GM23338 (cell line): ENCODE measurements at regions not wholly inside any gene's neighbourhood (a gene's known extent, or its start where the extent isn't known, plus 50 kb on each side); places are given as distances from the start of the nearest gene placed in this dataset.
A peak's percentile ranks its signal among the peaks of the same experiment; 100 is the strongest.

Source experiments
- ATAC-seq: fragments of 200-7000 bp; cut with Tn5 transposase; 3 replicates; pipeline ENCODE4 v1.9.1; 2020
- DNase-seq: peaks from one replicate; pipeline ENCODE4 v3.0.0-alpha.2; 2015; ENCODE audit warnings: low spot score
- H2AFZ ChIP-seq: fragments of 200-600 bp; sonication (generic); 2 replicates; pipeline ENCODE4 v1.8.0; 2016; ENCODE audit warnings: antibody characterized with exemption, mild to moderate bottlenecking, moderate library complexity
- H3F3A ChIP-seq: fragments of 200-600 bp; sonication (generic); replicated peaks from 2 replicates; pipeline ENCODE4 v1.8.0; 2017; ENCODE audit warnings: antibody characterized with exemption, mixed run types, low read depth
- H3K27ac ChIP-seq: fragments of 200-600 bp; sonication (generic); 2 replicates; pipeline ENCODE4 v1.6.1; 2016; ENCODE audit warnings: low read depth
- H3K27me3 ChIP-seq: fragments of 200-600 bp; sonication (generic); 2 replicates; pipeline ENCODE4 v1.8.0; 2016; ENCODE audit warnings: mild to moderate bottlenecking, mixed run types, moderate library complexity; ENCODE audit not compliant: insufficient read depth
- H3K36me3 ChIP-seq: fragments of 200-600 bp; sonication (generic); 2 replicates; pipeline ENCODE4 v1.8.0; 2016; ENCODE audit warnings: mild to moderate bottlenecking; ENCODE audit not compliant: insufficient read depth
- H3K4me1 ChIP-seq: fragments of 200-600 bp; sonication (generic); 2 replicates; pipeline ENCODE4 v1.8.0; 2016; ENCODE audit warnings: mild to moderate bottlenecking, moderate library complexity; ENCODE audit not compliant: insufficient read depth
- H3K4me2 ChIP-seq: fragments of 200-600 bp; sonication (generic); 2 replicates; pipeline ENCODE4 v1.7.1; 2017; ENCODE audit warnings: mixed run types
- H3K4me3 ChIP-seq: fragments of 200-600 bp; sonication (generic); 2 replicates; pipeline ENCODE4 v1.6.1; 2016; ENCODE audit warnings: mixed run types
- H3K79me2 ChIP-seq: fragments of 200-600 bp; sonication (generic); replicated peaks from 2 replicates; pipeline ENCODE4 v1.8.0; 2017; ENCODE audit warnings: mild to moderate bottlenecking; ENCODE audit not compliant: insufficient read depth
- H3K9me2 ChIP-seq: fragments of 200-600 bp; sonication (generic); 2 replicates; pipeline ENCODE4 v1.8.0; 2017; ENCODE audit not compliant: insufficient read depth
- H4K20me1 ChIP-seq: fragments of 200-600 bp; sonication (generic); replicated peaks from 2 replicates; pipeline ENCODE4 v1.8.0; 2017; ENCODE audit warnings: mild to moderate bottlenecking; ENCODE audit not compliant: insufficient read depth
- H3K27ac Mint-ChIP-seq: 2 replicates; pipeline ENCODE4 v1.8.0; 2020; ENCODE audit warnings: inconsistent platforms, mild to moderate bottlenecking, moderate library complexity, mixed read lengths
- H3K27me3 Mint-ChIP-seq: 3 replicates; pipeline ENCODE4 v1.8.0; 2022; ENCODE audit warnings: low read depth, mild to moderate bottlenecking, moderate library complexity, mixed read lengths, inconsistent platforms; ENCODE audit not compliant: insufficient read depth, poor library complexity
- H3K36me3 Mint-ChIP-seq: 3 replicates; pipeline ENCODE4 v1.8.0; 2021; ENCODE audit warnings: low read depth, mild to moderate bottlenecking, inconsistent platforms, moderate library complexity, mixed read lengths
- H3K4me1 Mint-ChIP-seq: 3 replicates; pipeline ENCODE4 v1.8.0; 2020; ENCODE audit warnings: mild to moderate bottlenecking, inconsistent platforms, mixed read lengths
- H3K4me3 Mint-ChIP-seq: 3 replicates; pipeline ENCODE4 v1.8.0; 2021; ENCODE audit warnings: moderate library complexity, mild to moderate bottlenecking, inconsistent platforms, mixed read lengths
- H3K9me3 Mint-ChIP-seq: 3 replicates; pipeline ENCODE4 v1.8.0; 2020; ENCODE audit warnings: moderate library complexity, mild to moderate bottlenecking, inconsistent platforms, mixed read lengths
- CREB1 ChIP-seq: fragments of 250-450 bp; sonication (Bioruptor Pico); IDR thresholded peaks from 2 replicates; pipeline ENCODE4 v1.5.0; 2020; ENCODE audit warnings: low read depth, mild to moderate bottlenecking, moderate library complexity
- CTCF ChIP-seq, 2 experiments: fragments of 200-600 bp in 1 of 2; sonication (generic) in 1 of 2; conservative IDR thresholded peaks; 2 replicates each; pipeline versions ENCODE4 v1.5.1 to v1.6.1; 2016 to 2017; ENCODE audit warnings: antibody characterized with exemption in 2 of 2, low read depth in 2 of 2, mild to moderate bottlenecking in 2 of 2, moderate library complexity in 1 of 2
- ETS1 ChIP-seq: IDR thresholded peaks from 2 replicates; pipeline ENCODE4 v1.6.1; 2016; ENCODE audit warnings: antibody characterized with exemption
- EZH2 ChIP-seq: fragments of 200-600 bp; sonication (generic); IDR thresholded peaks from one replicate; pipeline ENCODE4 v1.8.0; 2017; ENCODE audit warnings: antibody characterized with exemption, mild to moderate bottlenecking, low read depth; ENCODE audit not compliant: unreplicated experiment
- EZH2phosphoT487 ChIP-seq: fragments of 200-600 bp; sonication (generic); IDR thresholded peaks from one replicate; pipeline ENCODE4 v1.8.1; 2018; ENCODE audit warnings: antibody characterized with exemption; ENCODE audit not compliant: unreplicated experiment
- POLR2AphosphoS5 ChIP-seq: IDR thresholded peaks from 2 replicates; pipeline ENCODE4 v1.6.1; 2016; ENCODE audit warnings: antibody characterized with exemption, low read depth
- ZNF114 ChIP-seq: fragments of 250-450 bp; sonication (Bioruptor Pico); IDR thresholded peaks from 2 replicates; pipeline ENCODE4 v1.5.0; 2020; ENCODE audit warnings: mild to moderate bottlenecking, moderate library complexity
- ZNF331 ChIP-seq: fragments of 250-450 bp; sonication (Bioruptor Pico); IDR thresholded peaks from 2 replicates; pipeline ENCODE4 v1.5.0; 2020; ENCODE audit warnings: low read depth, mild to moderate bottlenecking, moderate library complexity
- TF ChIP-seq, protein P1 (sequence below): fragments of 250-450 bp; sonication (Bioruptor Pico); IDR thresholded peaks from 2 replicates; pipeline ENCODE4 v1.5.0; 2020; ENCODE audit warnings: mild to moderate bottlenecking, moderate library complexity

DNA sequence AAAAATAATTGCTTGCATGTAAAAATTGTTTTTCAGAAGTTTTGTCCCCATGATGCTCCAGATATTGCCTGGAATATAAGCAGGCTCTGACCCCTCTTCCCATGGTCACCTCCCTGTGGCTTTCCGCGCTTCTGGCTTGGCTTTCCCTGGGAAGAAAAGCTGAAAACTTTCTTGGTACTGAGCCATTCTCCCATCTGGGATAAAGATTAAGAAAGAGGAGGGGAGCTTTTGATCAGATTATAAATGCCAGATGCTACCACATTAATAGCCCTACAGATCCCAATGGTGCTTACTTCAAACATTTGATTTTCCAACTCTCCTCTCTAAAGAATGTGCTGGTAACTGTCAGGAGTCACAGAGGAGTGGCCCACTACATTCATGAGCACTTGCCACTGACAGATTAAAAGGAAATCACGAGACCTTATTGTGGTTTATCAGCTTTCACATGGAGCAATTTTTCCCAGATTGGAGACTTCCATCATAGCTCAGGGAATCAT, 54.4 kb upstream of the GAB1 start (continued):
- TF ChIP-seq, protein P1, sequence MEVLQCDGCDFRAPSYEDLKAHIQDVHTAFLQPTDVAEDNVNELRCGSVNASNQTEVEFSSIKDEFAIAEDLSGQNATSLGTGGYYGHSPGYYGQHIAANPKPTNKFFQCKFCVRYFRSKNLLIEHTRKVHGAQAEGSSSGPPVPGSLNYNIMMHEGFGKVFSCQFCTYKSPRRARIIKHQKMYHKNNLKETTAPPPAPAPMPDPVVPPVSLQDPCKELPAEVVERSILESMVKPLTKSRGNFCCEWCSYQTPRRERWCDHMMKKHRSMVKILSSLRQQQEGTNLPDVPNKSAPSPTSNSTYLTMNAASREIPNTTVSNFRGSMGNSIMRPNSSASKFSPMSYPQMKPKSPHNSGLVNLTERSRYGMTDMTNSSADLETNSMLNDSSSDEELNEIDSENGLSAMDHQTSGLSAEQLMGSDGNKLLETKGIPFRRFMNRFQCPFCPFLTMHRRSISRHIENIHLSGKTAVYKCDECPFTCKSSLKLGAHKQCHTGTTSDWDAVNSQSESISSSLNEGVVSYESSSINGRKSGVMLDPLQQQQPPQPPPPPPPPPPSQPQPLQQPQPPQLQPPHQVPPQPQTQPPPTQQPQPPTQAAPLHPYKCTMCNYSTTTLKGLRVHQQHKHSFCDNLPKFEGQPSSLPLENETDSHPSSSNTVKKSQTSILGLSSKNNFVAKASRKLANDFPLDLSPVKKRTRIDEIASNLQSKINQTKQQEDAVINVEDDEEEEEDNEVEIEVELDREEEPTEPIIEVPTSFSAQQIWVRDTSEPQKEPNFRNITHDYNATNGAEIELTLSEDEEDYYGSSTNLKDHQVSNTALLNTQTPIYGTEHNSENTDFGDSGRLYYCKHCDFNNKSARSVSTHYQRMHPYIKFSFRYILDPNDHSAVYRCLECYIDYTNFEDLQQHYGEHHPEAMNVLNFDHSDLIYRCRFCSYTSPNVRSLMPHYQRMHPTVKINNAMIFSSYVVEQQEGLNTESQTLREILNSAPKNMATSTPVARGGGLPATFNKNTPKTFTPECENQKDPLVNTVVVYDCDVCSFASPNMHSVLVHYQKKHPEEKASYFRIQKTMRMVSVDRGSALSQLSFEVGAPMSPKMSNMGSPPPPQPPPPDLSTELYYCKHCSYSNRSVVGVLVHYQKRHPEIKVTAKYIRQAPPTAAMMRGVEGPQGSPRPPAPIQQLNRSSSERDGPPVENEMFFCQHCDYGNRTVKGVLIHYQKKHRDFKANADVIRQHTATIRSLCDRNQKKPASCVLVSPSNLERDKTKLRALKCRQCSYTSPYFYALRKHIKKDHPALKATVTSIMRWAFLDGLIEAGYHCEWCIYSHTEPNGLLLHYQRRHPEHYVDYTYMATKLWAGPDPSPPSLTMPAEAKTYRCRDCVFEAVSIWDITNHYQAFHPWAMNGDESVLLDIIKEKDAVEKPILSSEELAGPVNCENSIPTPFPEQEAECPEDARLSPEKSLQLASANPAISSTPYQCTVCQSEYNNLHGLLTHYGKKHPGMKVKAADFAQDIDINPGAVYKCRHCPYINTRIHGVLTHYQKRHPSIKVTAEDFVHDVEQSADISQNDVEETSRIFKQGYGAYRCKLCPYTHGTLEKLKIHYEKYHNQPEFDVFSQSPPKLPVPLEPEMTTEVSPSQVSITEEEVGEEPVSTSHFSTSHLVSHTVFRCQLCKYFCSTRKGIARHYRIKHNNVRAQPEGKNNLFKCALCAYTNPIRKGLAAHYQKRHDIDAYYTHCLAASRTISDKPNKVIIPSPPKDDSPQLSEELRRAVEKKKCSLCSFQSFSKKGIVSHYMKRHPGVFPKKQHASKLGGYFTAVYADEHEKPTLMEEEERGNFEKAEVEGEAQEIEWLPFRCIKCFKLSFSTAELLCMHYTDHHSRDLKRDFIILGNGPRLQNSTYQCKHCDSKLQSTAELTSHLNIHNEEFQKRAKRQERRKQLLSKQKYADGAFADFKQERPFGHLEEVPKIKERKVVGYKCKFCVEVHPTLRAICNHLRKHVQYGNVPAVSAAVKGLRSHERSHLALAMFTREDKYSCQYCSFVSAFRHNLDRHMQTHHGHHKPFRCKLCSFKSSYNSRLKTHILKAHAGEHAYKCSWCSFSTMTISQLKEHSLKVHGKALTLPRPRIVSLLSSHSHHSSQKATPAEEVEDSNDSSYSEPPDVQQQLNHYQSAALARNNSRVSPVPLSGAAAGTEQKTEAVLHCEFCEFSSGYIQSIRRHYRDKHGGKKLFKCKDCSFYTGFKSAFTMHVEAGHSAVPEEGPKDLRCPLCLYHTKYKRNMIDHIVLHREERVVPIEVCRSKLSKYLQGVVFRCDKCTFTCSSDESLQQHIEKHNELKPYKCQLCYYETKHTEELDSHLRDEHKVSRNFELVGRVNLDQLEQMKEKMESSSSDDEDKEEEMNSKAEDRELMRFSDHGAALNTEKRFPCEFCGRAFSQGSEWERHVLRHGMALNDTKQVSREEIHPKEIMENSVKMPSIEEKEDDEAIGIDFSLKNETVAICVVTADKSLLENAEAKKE: no peak
- no peak for TF ChIP-seq ZNF114 (CRISPR knock-in tag)
- no peak for TF ChIP-seq CTCF (conservative IDR thresholded peaks at IDR 0.05; ENCODE audit: low read depth in 2 of 2)
- no peak for TF ChIP-seq POLR2AphosphoS5
- no peak for TF ChIP-seq CREB1
- no peak for TF ChIP-seq ZNF331 (CRISPR knock-in tag)

DNA sequence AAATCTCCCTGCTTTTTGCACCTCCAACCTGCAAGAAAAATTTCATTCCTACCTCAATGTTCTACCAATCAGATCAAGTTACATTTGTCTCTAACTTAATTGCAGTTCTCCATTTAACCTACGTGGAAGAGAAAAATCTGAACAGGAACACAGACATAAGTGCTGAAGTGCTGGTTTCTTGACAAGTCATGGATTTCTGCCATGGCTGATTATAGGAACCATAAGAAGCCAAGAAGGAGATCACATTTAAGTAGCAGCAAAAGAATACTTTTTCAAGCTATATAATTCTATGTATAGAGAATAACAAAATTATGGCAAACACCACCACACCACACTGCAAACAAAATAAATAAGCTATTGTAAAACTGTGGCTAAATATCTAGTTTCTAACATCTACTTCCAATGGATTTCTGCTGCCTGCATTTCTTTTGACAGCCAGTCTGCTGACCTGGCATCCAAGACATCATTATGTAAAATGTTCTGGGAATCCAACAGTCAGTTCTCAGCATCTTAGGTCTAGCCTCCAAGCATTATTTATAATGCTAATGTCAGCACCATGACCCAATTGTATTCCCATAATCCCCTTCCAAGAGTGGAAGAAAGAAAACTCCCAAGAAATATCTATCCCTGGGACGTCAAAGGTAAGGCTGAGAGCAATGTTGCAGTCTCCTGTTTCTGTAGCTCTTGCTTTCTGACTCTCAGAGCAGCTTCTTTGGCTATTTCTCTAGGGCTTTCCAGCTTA, 50.8 kb upstream of the GAB1 start:
- no peaks in the 10 kb centered on the region for H3K79me2 ChIP-seq
- no peaks in the 10 kb centered on the region for H3K9me3 Mint-ChIP-seq
- TF ChIP-seq ETS1: no peak
- no peak for TF ChIP-seq POLR2AphosphoS5
- no peak for TF ChIP-seq EZH2phosphoT487
- no peak for TF ChIP-seq EZH2
- TF ChIP-seq CREB1: no peak
- H3K4me3 Mint-ChIP-seq: no peak overlapping the region
- H3K27me3 ChIP-seq: no peaks in the 10 kb centered on the region
- H3K27me3 Mint-ChIP-seq: no peaks in the 10 kb centered on the region
- no peaks in the 10 kb centered on the region for H4K20me1 ChIP-seq
- ATAC-seq (peak; percentile 59), DNase-seq (no peak)
- no peak overlapping the region for H3K4me2 ChIP-seq
- H3K4me1 ChIP-seq: peaks cover 13% of the 10 kb centered on the region; the same call in 1 of the 2 replicates
- peaks cover 22% of the 10 kb centered on the region for H3K4me1 Mint-ChIP-seq
- H2AFZ ChIP-seq: peak overlapping the region; percentile 84; the same call in 1 of the 2 replicates
- no peaks in the 10 kb centered on the region for H3K36me3 Mint-ChIP-seq
- H3K27ac Mint-ChIP-seq: no peak overlapping the region
- H3K27ac ChIP-seq: no peak overlapping the region
- H3K4me3 ChIP-seq: no peak overlapping the region
- 0 out of 2 replicates have a peak, but pooled peaks cover 4% of the 10 kb centered on the region for H3K9me2 ChIP-seq
- H3K36me3 ChIP-seq: no peaks in the 10 kb centered on the region
- no peaks in the 10 kb centered on the region for H3F3A ChIP-seq
